ENCODE measurements at regions not wholly inside any gene's neighbourhood (a gene's known extent, or its start where the extent isn't known, plus 50 kb on each side); places are given as distances from the start of the nearest gene placed in this dataset.

- peak; percentile 19 for TF ChIP-seq ERF (CRISPR knock-in tag; IDR thresholded peaks at IDR 0.05)
- TF ChIP-seq SUZ12 (IDR thresholded peaks at IDR 0.05; ENCODE audit: low read depth, low read length), result no peak
- no peak for TF ChIP-seq STAT6 (CRISPR knock-in tag; IDR thresholded peaks at IDR 0.05; ENCODE audit: borderline replicate concordance)
- TF ChIP-seq EZH2 (conservative IDR thresholded peaks at IDR 0.05; ENCODE audit: low read depth, low read length), result no peak
- peak; percentile 23; the same call in 1 of the 2 replicates for TF ChIP-seq CTCF (CRISPR knock-in tag; IDR thresholded peaks at IDR 0.05)
- TF ChIP-seq POLR2A (IDR thresholded peaks at IDR 0.05; ENCODE audit: insufficient read depth in 1 of 2, low read depth in 2 of 2, low read length in 2 of 2), result peak; percentile 63 to 72; a peak in 2 of 4 replicates
- TF ChIP-seq POLR2AphosphoS2 (IDR thresholded peaks at IDR 0.05; ENCODE audit: low read depth, low read length), result no peak
- TF ChIP-seq PHF21A (CRISPR knock-in tag; IDR thresholded peaks at IDR 0.05), result peak; percentile 46; the same call in 1 of the 2 replicates
- TF ChIP-seq ZHX1 (CRISPR knock-in tag; IDR thresholded peaks at IDR 0.05; ENCODE audit: low read depth), result no peak
- peak; percentile 56; the same call in 1 of the 2 replicates for TF ChIP-seq GTF3A (CRISPR knock-in tag; conservative IDR thresholded peaks at IDR 0.05)
These were observed 235.0 kb downstream of the TTLL2 start for GRCh38 chr6:167559675-167560479.
